Gastroesophageal sphincter (tissue), 3 donors: ENCODE measurements at regions not wholly inside any gene's neighbourhood (a gene's known extent, or its start where the extent isn't known, plus 50 kb on each side); places are given as distances from the start of the nearest gene placed in this dataset.

Experiments used
- EP300 ChIP-seq: sonication (generic); formaldehyde crosslinking; IDR thresholded peaks from one replicate; pipeline ENCODE4 v1.6.1; 2017; ENCODE audit warnings: antibody characterized with exemption, mild to moderate bottlenecking
- POLR2A ChIP-seq, 2 donors: fragments of 450-650 bp; IDR thresholded peaks; one replicate each; pipeline ENCODE4 v1.6.1; 2017; ENCODE audit warnings: antibody characterized with exemption in 2 of 2, mild to moderate bottlenecking in 2 of 2, moderate library complexity in 1 of 2
- POLR2AphosphoS5 ChIP-seq: sonication (generic); formaldehyde crosslinking; IDR thresholded peaks from one replicate; pipeline ENCODE4 v1.6.1; 2017; ENCODE audit warnings: antibody characterized with exemption
- TF ChIP-seq, protein P1 (sequence below), 4 experiments: fragments of 200-600 bp in 2 of 4; fragments of 450-650 bp in 2 of 4; sonication (generic) in 1 of 4; IDR thresholded peaks; one replicate each; pipeline ENCODE4 v1.5.1; 2017 to 2019; ENCODE audit warnings: antibody characterized with exemption in 4 of 4, mild to moderate bottlenecking in 2 of 4, moderate library complexity in 2 of 4

DNA sequence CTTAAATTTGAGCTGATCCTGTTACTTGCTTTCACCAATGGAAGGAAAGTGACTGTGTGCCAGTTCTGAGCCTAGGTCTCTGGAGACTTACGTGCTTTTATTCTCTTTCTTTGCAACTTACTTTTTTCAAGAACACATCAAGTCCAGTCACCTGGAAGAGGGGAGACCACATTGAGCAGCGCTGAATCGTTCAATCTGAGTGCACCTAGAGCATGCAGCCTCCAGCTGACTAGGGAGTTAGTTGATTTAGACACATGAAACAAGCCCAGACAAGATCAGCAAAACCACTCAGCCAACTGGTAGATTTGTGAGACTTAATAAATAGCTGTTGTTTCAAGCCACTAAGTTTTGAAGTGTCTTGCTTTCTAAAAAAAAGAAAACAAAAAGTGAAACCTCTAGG, 1014.8 kb upstream of the FBXO33 start:
- no peak for TF ChIP-seq EP300
- TF ChIP-seq, protein P1, sequence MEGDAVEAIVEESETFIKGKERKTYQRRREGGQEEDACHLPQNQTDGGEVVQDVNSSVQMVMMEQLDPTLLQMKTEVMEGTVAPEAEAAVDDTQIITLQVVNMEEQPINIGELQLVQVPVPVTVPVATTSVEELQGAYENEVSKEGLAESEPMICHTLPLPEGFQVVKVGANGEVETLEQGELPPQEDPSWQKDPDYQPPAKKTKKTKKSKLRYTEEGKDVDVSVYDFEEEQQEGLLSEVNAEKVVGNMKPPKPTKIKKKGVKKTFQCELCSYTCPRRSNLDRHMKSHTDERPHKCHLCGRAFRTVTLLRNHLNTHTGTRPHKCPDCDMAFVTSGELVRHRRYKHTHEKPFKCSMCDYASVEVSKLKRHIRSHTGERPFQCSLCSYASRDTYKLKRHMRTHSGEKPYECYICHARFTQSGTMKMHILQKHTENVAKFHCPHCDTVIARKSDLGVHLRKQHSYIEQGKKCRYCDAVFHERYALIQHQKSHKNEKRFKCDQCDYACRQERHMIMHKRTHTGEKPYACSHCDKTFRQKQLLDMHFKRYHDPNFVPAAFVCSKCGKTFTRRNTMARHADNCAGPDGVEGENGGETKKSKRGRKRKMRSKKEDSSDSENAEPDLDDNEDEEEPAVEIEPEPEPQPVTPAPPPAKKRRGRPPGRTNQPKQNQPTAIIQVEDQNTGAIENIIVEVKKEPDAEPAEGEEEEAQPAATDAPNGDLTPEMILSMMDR (IDR thresholded peaks at IDR 0.05) = no peak
- TF ChIP-seq POLR2A (IDR thresholded peaks at IDR 0.05) = no peak
- TF ChIP-seq POLR2AphosphoS5 = no peak
